ENCODE measurements at regions not wholly inside any gene's neighbourhood (a gene's known extent, or its start where the extent isn't known, plus 50 kb on each side); places are given as distances from the start of the nearest gene placed in this dataset.
A peak's percentile ranks its signal among the peaks of the same experiment; 100 is the strongest.

GRCh38 chr7:7060828-7061599, 121.3 kb upstream of the C1GALT1 start:
- no peak for DNase-seq

GRCh38 chr7:7077945-7078344, 104.4 kb upstream of the C1GALT1 start:
- no peak for DNase-seq

GRCh38 chr7:7080802-7081201, 101.5 kb upstream of the C1GALT1 start:
- no peak for DNase-seq

- no peak for DNase-seq
These were observed 91.9 kb upstream of the C1GALT1 start for GRCh38 chr7:7090460-7090859.

GRCh38 chr7:7098280-7098818, 84.0 kb upstream of the C1GALT1 start:
- DNase-seq = no peak

GRCh38 chr7:7099584-7100014, 82.7 kb upstream of the C1GALT1 start:
- no peak for DNase-seq

GRCh38 chr7:7100432-7100849, 81.9 kb upstream of the C1GALT1 start:
- DNase-seq = peak; percentile 18 to 32

- DNase-seq = no peak
These were observed 79.4 kb upstream of the C1GALT1 start for GRCh38 chr7:7102906-7103305.

GRCh38 chr7:7103343-7104313, 78.7 kb upstream of the C1GALT1 start:
- peak; percentile 21 to 63 for DNase-seq

GRCh38 chr7:7104314-7104698, 78.0 kb upstream of the C1GALT1 start:
- DNase-seq = no peak

GRCh38 chr7:7104971-7105370, 77.4 kb upstream of the C1GALT1 start:
- no peak for DNase-seq

- no peak for DNase-seq
These were observed 76.4 kb upstream of the C1GALT1 start for GRCh38 chr7:7105800-7106582.

- no peak for DNase-seq
These were observed 73.4 kb upstream of the C1GALT1 start for GRCh38 chr7:7108931-7109330.

GRCh38 chr7:7109934-7110333, 72.4 kb upstream of the C1GALT1 start:
- DNase-seq = no peak

- no peak for DNase-seq
These were observed 71.6 kb upstream of the C1GALT1 start for GRCh38 chr7:7110706-7111105.

GRCh38 chr7:7112868-7113267, 69.5 kb upstream of the C1GALT1 start:
- no peak for DNase-seq

- peak in 1 of 2 experiments; percentile 6 for DNase-seq
These were observed 67.6 kb upstream of the C1GALT1 start for GRCh38 chr7:7114575-7115291.

- DNase-seq = no peak
These were observed 64.3 kb upstream of the C1GALT1 start for GRCh38 chr7:7117935-7118586.

- no peak for DNase-seq
These were observed 63.5 kb upstream of the C1GALT1 start for GRCh38 chr7:7118822-7119221.

GRCh38 chr7:7119729-7120128, 62.6 kb upstream of the C1GALT1 start:
- no peak for DNase-seq

- DNase-seq = no peak
These were observed 60.3 kb upstream of the C1GALT1 start for GRCh38 chr7:7122033-7122478.
